ENCODE measurements at regions not wholly inside any gene's neighbourhood (a gene's known extent, or its start where the extent isn't known, plus 50 kb on each side); places are given as distances from the start of the nearest gene placed in this dataset.

GRCh38 chr3:51617597-51617996 lies 53.5 kb upstream of the TEX264 start:
- TF ChIP-seq CTCF (IDR thresholded peaks at IDR 0.05 in 4 of 5, conservative IDR thresholded peaks at IDR 0.05 in 1 of 5): no peak
- TF ChIP-seq POLR2A (IDR thresholded peaks at IDR 0.05): no peak

Measured in gastrocnemius medialis (tissue), 4 donors.